Liver (tissue), 7 donors: ENCODE measurements at regions not wholly inside any gene's neighbourhood (a gene's known extent, or its start where the extent isn't known, plus 50 kb on each side); places are given as distances from the start of the nearest gene placed in this dataset.

Experiments
- DNase-seq: peaks from one replicate; pipeline ENCODE4 v3.0.0-alpha.2; 2017; ENCODE audit warnings: low spot score
- H3K27ac ChIP-seq, 2 donors: one replicate each; pipeline ENCODE4 v1.7.0; 2013; ENCODE audit warnings: inconsistent platforms in 2 of 2, low read length in 2 of 2, control low read depth in 1 of 2, low read depth in 1 of 2, mild to moderate bottlenecking in 1 of 2
- H3K27me3 ChIP-seq, 4 donors: one replicate each; pipeline versions ENCODE4 v1.6.1 to v1.7.0; 2013; ENCODE audit warnings: low read length in 3 of 4, inconsistent platforms in 1 of 4, mild to moderate bottlenecking in 1 of 4, moderate library complexity in 1 of 4; ENCODE audit not compliant: control insufficient read depth in 4 of 4, insufficient read depth in 4 of 4
- H3K36me3 ChIP-seq, 4 donors: one replicate each; pipeline versions ENCODE4 v1.6.1 to v1.7.0; 2013; ENCODE audit warnings: low read length in 3 of 4, mild to moderate bottlenecking in 3 of 4, low read depth in 1 of 4, moderate library complexity in 1 of 4; ENCODE audit not compliant: control insufficient read depth in 4 of 4, insufficient read depth in 3 of 4
- H3K4me1 ChIP-seq, 4 donors: one replicate each; pipeline versions ENCODE4 v1.6.1 to v1.7.0; 2013; ENCODE audit warnings: low read length in 3 of 4, mild to moderate bottlenecking in 3 of 4, moderate library complexity in 1 of 4; ENCODE audit not compliant: control insufficient read depth in 4 of 4, insufficient read depth in 4 of 4
- H3K4me3 ChIP-seq, 3 donors: one replicate each; pipeline versions ENCODE4 v1.6.1 to v1.7.0; 2013; ENCODE audit warnings: low read length in 3 of 3, control low read depth in 1 of 3, low read depth in 1 of 3, mild to moderate bottlenecking in 1 of 3
- H3K9ac ChIP-seq, 2 donors: one replicate each; pipeline ENCODE4 v1.7.0; 2013; ENCODE audit warnings: low read length in 2 of 2, mild to moderate bottlenecking in 2 of 2, moderate library complexity in 2 of 2, control low read depth in 1 of 2, low read depth in 1 of 2
- H3K9me3 ChIP-seq, 4 donors: one replicate each; pipeline versions ENCODE4 v1.6.1 to v1.7.0; 2013; ENCODE audit warnings: low read length in 3 of 4; ENCODE audit not compliant: control insufficient read depth in 4 of 4
- EGR1 ChIP-seq, 2 donors: IDR thresholded peaks; 2 replicates each; pipeline ENCODE4 v1.6.1; 2016 to 2018; ENCODE audit warnings: antibody characterized with exemption in 2 of 2, low read depth in 2 of 2
- FOXA1 ChIP-seq: IDR thresholded peaks from 2 replicates; pipeline ENCODE4 v1.6.1; 2016; ENCODE audit warnings: antibody characterized with exemption
- GABPA ChIP-seq, 2 donors: IDR thresholded peaks in 1 of 2; conservative IDR thresholded peaks in 1 of 2; 2 replicates each; pipeline ENCODE4 v1.6.1; 2016; ENCODE audit warnings: antibody characterized with exemption in 2 of 2, mild to moderate bottlenecking in 1 of 2, moderate library complexity in 1 of 2
- HNF4G ChIP-seq: IDR thresholded peaks from 2 replicates; pipeline ENCODE4 v1.6.1; 2016; ENCODE audit warnings: antibody characterized with exemption
- JUND ChIP-seq, 2 donors: IDR thresholded peaks; 2 replicates each; pipeline ENCODE4 v1.6.1; 2016; ENCODE audit warnings: antibody characterized with exemption in 2 of 2
- NR2F2 ChIP-seq: IDR thresholded peaks from 2 replicates; pipeline ENCODE4 v1.6.1; 2016; ENCODE audit warnings: antibody characterized with exemption
- RAD21 ChIP-seq, 2 donors: IDR thresholded peaks; 2 replicates each; pipeline ENCODE4 v1.6.1; 2016; ENCODE audit warnings: antibody characterized with exemption in 2 of 2, mild to moderate bottlenecking in 2 of 2
- RXRA ChIP-seq, 2 donors: IDR thresholded peaks; 2 replicates each; pipeline ENCODE4 v1.6.1; 2017 to 2018; ENCODE audit warnings: antibody characterized with exemption in 2 of 2, mild to moderate bottlenecking in 1 of 2
- SP1 ChIP-seq: IDR thresholded peaks from 2 replicates; pipeline ENCODE4 v1.6.1; 2018; ENCODE audit warnings: antibody characterized with exemption, mild to moderate bottlenecking
- TAF1 ChIP-seq: conservative IDR thresholded peaks from 2 replicates; pipeline ENCODE4 v1.6.1; 2016; ENCODE audit warnings: antibody characterized with exemption, mild to moderate bottlenecking
- YY1 ChIP-seq: IDR thresholded peaks from 2 replicates; pipeline ENCODE4 v1.6.1; 2016; ENCODE audit warnings: antibody characterized with exemption, mild to moderate bottlenecking
- WGBS: extraction: QIAGEN DNeasy Blood & Tissue Kit; methylation state at CpG from one replicate; pipeline ENCODE4 v1.1.7; 2013; 5-methylcytosine and 5-hydroxymethylcytosine counted together
- TF ChIP-seq, protein P1 (sequence below): IDR thresholded peaks from 2 replicates; pipeline ENCODE4 v1.6.1; 2016; ENCODE audit warnings: antibody characterized with exemption
- TF ChIP-seq, protein P2 (sequence below): IDR thresholded peaks from 2 replicates; pipeline ENCODE4 v1.6.1; 2016; ENCODE audit warnings: antibody characterized with exemption
- TF ChIP-seq, protein P3 (sequence below): IDR thresholded peaks from 2 replicates; pipeline ENCODE4 v1.6.1; 2016; ENCODE audit warnings: antibody characterized with exemption
- donor health status: healthy.
- donor health status: healthy.
- donor health status: healthy.
- donor health status: healthy.

GRCh38 chr3:186483611-186484340 lies 60.4 kb downstream of the CRYGS start:
- DNase-seq: no peak
- TF ChIP-seq RXRA (IDR thresholded peaks at IDR 0.05): no peak
- TF ChIP-seq, protein P1, sequence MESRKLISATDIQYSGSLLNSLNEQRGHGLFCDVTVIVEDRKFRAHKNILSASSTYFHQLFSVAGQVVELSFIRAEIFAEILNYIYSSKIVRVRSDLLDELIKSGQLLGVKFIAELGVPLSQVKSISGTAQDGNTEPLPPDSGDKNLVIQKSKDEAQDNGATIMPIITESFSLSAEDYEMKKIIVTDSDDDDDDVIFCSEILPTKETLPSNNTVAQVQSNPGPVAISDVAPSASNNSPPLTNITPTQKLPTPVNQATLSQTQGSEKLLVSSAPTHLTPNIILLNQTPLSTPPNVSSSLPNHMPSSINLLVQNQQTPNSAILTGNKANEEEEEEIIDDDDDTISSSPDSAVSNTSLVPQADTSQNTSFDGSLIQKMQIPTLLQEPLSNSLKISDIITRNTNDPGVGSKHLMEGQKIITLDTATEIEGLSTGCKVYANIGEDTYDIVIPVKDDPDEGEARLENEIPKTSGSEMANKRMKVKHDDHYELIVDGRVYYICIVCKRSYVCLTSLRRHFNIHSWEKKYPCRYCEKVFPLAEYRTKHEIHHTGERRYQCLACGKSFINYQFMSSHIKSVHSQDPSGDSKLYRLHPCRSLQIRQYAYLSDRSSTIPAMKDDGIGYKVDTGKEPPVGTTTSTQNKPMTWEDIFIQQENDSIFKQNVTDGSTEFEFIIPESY: no peak
- H3K9me3 ChIP-seq: no peaks in the 10 kb centered on the region
- no peak overlapping the region for H3K4me3 ChIP-seq
- no peak overlapping the region for H3K27ac ChIP-seq
- H3K4me1 ChIP-seq: peaks cover 0 to 4% (median 0%) of the 10 kb centered on the region in 4 donors
- WGBS: 93% methylated on average over 8 of the region's 8 CpGs
- H3K27me3 ChIP-seq: no peaks in the 10 kb centered on the region
- H3K9ac ChIP-seq: no peak overlapping the region
- no peaks in the 10 kb centered on the region for H3K36me3 ChIP-seq

DNA sequence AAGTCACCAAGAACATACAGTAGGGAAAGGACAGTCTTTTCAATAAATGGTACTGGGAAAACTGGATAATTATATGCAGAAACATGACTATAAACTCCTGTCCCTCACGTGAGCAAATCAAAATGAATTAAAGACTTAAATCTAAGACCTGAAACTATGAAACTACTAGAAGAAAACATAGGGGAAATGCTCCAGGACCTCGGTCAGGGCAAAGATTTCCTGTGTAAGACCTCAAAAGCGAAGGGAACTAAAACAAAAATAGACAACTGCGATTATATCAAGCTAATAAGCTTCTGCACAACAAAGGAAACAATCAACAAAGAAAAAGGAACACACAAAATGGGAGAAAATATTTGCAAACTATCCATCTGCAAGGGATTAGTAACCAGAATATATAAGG lies 62.7 kb downstream of the CRYGS start:
- H3K36me3 ChIP-seq: no peaks in the 10 kb centered on the region
- H3K4me3 ChIP-seq: no peak overlapping the region
- WGBS: 70% methylated on average over 4 of the region's 4 CpGs
- no peak for DNase-seq
- H3K27me3 ChIP-seq: peaks cover 0 to 2% (median 0%) of the 10 kb centered on the region in 4 donors
- no peak overlapping the region for H3K9ac ChIP-seq
- no peak overlapping the region for H3K27ac ChIP-seq
- no peaks in the 10 kb centered on the region for H3K9me3 ChIP-seq
- TF ChIP-seq, protein P1: no peak
- no peak for TF ChIP-seq JUND (IDR thresholded peaks at IDR 0.05)
- TF ChIP-seq YY1: no peak
- no peak for TF ChIP-seq FOXA1
- TF ChIP-seq TAF1: no peak
- TF ChIP-seq RXRA (IDR thresholded peaks at IDR 0.05): no peak
- TF ChIP-seq RAD21 (IDR thresholded peaks at IDR 0.05): no peak
- no peak for TF ChIP-seq HNF4G
- no peak for TF ChIP-seq EGR1 (IDR thresholded peaks at IDR 0.05; ENCODE audit: low read depth in 2 of 2)
- TF ChIP-seq GABPA (IDR thresholded peaks at IDR 0.05 in 1 of 2, conservative IDR thresholded peaks at IDR 0.05 in 1 of 2): no peak
- TF ChIP-seq, protein P2, sequence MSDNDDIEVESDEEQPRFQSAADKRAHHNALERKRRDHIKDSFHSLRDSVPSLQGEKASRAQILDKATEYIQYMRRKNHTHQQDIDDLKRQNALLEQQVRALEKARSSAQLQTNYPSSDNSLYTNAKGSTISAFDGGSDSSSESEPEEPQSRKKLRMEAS: no peak
- TF ChIP-seq NR2F2: no peak
- no peak for TF ChIP-seq SP1
- H3K4me1 ChIP-seq: peaks cover 0 to 4% (median 0%) of the 10 kb centered on the region in 4 donors

DNA sequence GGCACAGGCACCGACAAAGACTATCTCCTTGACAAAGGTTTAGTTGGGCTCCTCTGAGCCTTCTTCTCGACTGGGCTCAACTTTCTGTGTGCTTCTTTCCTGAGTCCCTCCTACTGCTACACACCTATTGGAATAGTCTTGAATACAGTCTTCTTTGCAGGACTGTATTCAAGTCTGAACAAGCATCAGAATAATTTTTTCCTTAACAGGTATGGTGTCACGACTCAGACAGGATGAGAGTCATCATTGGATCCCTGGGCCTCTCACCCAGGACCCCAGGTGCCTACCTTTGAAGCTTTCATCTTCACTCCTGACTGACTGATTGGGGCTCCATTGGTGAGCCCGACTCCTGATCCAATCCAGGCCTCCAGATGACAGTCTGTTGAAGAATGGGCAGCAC lies 66.3 kb downstream of the CRYGS start:
- TF ChIP-seq TAF1 (no peak), NR2F2 (no peak), FOXA1 (no peak)
- TF ChIP-seq, protein P3, sequence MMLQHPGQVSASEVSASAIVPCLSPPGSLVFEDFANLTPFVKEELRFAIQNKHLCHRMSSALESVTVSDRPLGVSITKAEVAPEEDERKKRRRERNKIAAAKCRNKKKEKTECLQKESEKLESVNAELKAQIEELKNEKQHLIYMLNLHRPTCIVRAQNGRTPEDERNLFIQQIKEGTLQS: no peak
- WGBS: 93% methylated on average over 4 of the region's 4 CpGs

More for the DNA sequence above, 66.3 kb downstream of the CRYGS start:
- no peaks in the 10 kb centered on the region for H3K36me3 ChIP-seq
- no peak overlapping the region for H3K27ac ChIP-seq
- no peak for DNase-seq
- no peaks in the 10 kb centered on the region for H3K9me3 ChIP-seq
- peaks cover 0 to 4% (median 0%) of the 10 kb centered on the region in 4 donors for H3K4me1 ChIP-seq
- no peak overlapping the region for H3K4me3 ChIP-seq
- H3K9ac ChIP-seq: no peak overlapping the region
- H3K27me3 ChIP-seq: peaks cover 0 to 2% (median 0%) of the 10 kb centered on the region in 4 donors
